Glomerular endothelial cell (primary cell): ENCODE measurements at regions not wholly inside any gene's neighbourhood (a gene's known extent, or its start where the extent isn't known, plus 50 kb on each side); places are given as distances from the start of the nearest gene placed in this dataset.

Experiments used
- DNase-seq: peaks from one replicate; pipeline ENCODE4 v3.0.0-alpha.2; 2011; ENCODE audit warnings: low read depth, low spot score; ENCODE audit errors: extremely low read depth

- no peak for DNase-seq
These were observed 84.4 kb upstream of the ETV6 start for GRCh38 chr12:11564984-11565651.

GRCh38 chr12:11565752-11566151 lies 83.7 kb upstream of the ETV6 start:
- no peak for DNase-seq

GRCh38 chr12:11568155-11568761 lies 81.2 kb upstream of the ETV6 start:
- no peak for DNase-seq

GRCh38 chr12:11568762-11569478 lies 80.6 kb upstream of the ETV6 start:
- DNase-seq: no peak

GRCh38 chr12:11569716-11570115 lies 79.8 kb upstream of the ETV6 start:
- DNase-seq: no peak

GRCh38 chr12:11573880-11574279 lies 75.6 kb upstream of the ETV6 start:
- no peak for DNase-seq

- no peak for DNase-seq
These were observed 73.4 kb upstream of the ETV6 start for GRCh38 chr12:11576104-11576503.

- DNase-seq: no peak
These were observed 71.7 kb upstream of the ETV6 start for GRCh38 chr12:11577658-11578260.

- no peak for DNase-seq
These were observed 70.9 kb upstream of the ETV6 start for GRCh38 chr12:11578461-11578993.

- no peak for DNase-seq
These were observed 69.2 kb upstream of the ETV6 start for GRCh38 chr12:11580125-11580751.

- DNase-seq: peak; percentile 76
These were observed 68.2 kb upstream of the ETV6 start for GRCh38 chr12:11581179-11581755.

- no peak for DNase-seq
These were observed 65.1 kb upstream of the ETV6 start for GRCh38 chr12:11584221-11584855.

GRCh38 chr12:11592484-11592883 lies 57.0 kb upstream of the ETV6 start:
- no peak for DNase-seq

- DNase-seq: no peak
These were observed 56.5 kb upstream of the ETV6 start for GRCh38 chr12:11593013-11593412.

GRCh38 chr12:11595080-11595479 lies 54.4 kb upstream of the ETV6 start:
- no peak for DNase-seq

- DNase-seq: no peak
These were observed 53.3 kb upstream of the ETV6 start for GRCh38 chr12:11596141-11596540.

- DNase-seq: no peak
These were observed 50.6 kb upstream of the ETV6 start for GRCh38 chr12:11598900-11599299.
